Neural progenitor cell (in vitro differentiated cells): ENCODE measurements at regions not wholly inside any gene's neighbourhood (a gene's known extent, or its start where the extent isn't known, plus 50 kb on each side); places are given as distances from the start of the nearest gene placed in this dataset.

Source experiments
- CTCF ChIP-seq: fragments of 200-600 bp; sonication (generic); IDR thresholded peaks from 2 replicates; pipeline ENCODE4 v1.5.1; 2017; ENCODE audit warnings: antibody characterized with exemption, mild to moderate bottlenecking
- EZH2 ChIP-seq: fragments of 200-600 bp; sonication (generic); IDR thresholded peaks from 2 replicates; pipeline ENCODE4 v1.6.1; 2017; ENCODE audit warnings: antibody characterized with exemption, mild to moderate bottlenecking, moderate library complexity
- EZH2phosphoT487 ChIP-seq: fragments of 200-600 bp; sonication (generic); IDR thresholded peaks from 2 replicates; pipeline ENCODE4 v1.6.1; 2017; ENCODE audit warnings: antibody characterized with exemption

DNA sequence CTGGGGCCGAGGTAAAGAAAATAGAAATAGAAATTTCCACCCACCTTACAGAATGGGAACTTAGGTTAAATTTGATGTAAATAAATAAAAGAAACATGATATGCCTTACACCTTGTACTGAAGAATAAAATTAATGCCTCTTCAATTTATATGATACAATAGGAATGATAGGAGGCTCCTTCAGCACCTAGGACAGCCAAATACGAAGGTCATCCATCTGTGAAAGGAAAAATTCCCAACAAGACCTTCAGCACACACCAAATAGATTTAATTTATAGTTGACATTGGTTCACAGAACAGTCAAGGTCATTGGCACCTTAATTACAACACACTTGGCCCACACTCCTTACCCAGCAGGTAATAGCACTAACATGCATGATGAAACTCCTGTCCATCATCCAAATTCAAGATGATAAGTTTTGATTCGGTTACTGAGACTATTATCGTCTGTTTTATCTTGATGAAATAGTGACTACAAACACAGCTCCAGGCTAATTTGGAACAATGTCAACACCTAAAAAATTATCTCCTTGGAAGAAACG, 250.9 kb downstream of the SNX13 start:
- TF ChIP-seq CTCF = no peak
- TF ChIP-seq EZH2 = no peak
- TF ChIP-seq EZH2phosphoT487 = no peak
